Endothelial cell of umbilical vein (primary cell): ENCODE measurements at regions not wholly inside any gene's neighbourhood (a gene's known extent, or its start where the extent isn't known, plus 50 kb on each side); places are given as distances from the start of the nearest gene placed in this dataset.

ENCODE experiments used
- BruUV-seq: library from RNA; stranded (reverse); fragments of 400-500 nt; replicated peaks from 2 replicates; lab custom pipeline; 2021; lab: Mats Ljungman, UMichigan
- CTCF ChIA-PET: fragments of 300-600, 350-600 bp; sonication (Branson Sonifier 250); formaldehyde crosslinking; loops from one replicate; lab custom pipeline; 2021; ENCODE audit warnings: antibody characterized with exemption, inconsistent platforms; lab: Charles Lee
- POLR2A ChIA-PET: fragments of 300-600, 350-600 bp; sonication (Branson Sonifier 250); formaldehyde crosslinking; loops from one replicate; lab custom pipeline; 2021; ENCODE audit warnings: antibody characterized with exemption, inconsistent platforms; lab: Charles Lee
- DNase-seq: peaks from one replicate; pipeline ENCODE4 v3.0.0-alpha.2; 2011; ENCODE audit warnings: low read depth, low spot score
- FAIRE-seq: peaks from 2 replicates; lab custom pipeline; 2011; peaks lifted over from hg19 to GRCh38; lab: Jason Lieb, UNC
- H2AFZ ChIP-seq: 2 replicates; pipeline ENCODE4 v1.6.0; 2012; ENCODE audit warnings: low read depth, low read length, control low read depth, inconsistent platforms
- H3K27ac ChIP-seq: 2 replicates; pipeline ENCODE4 v1.5.1; 2011; ENCODE audit warnings: low read depth, mild to moderate bottlenecking, control low read depth, low read length, moderate library complexity; ENCODE audit not compliant: insufficient read depth
- H3K27me3 ChIP-seq, 2 experiments: 2 replicates each; pipeline versions ENCODE4 v1.6.0 to v1.6.1; 2011; ENCODE audit warnings: low read length in 2 of 2, mixed read lengths in 1 of 2; ENCODE audit not compliant: control insufficient read depth in 2 of 2, insufficient read depth in 2 of 2
- H3K36me3 ChIP-seq, 2 experiments: 2 replicates in 1 of 2; 3 replicates in 1 of 2; pipeline ENCODE4 v1.5.1; 2011; ENCODE audit warnings: low read length in 2 of 2, mild to moderate bottlenecking in 1 of 2, moderate library complexity in 1 of 2; ENCODE audit not compliant: control insufficient read depth in 2 of 2, insufficient read depth in 2 of 2; ENCODE audit errors: extremely low read depth in 1 of 2
- H3K4me1 ChIP-seq: 3 replicates; pipeline ENCODE4 v1.5.1; 2011; ENCODE audit warnings: mild to moderate bottlenecking, low read length; ENCODE audit not compliant: control insufficient read depth, insufficient read depth; ENCODE audit errors: extremely low read depth
- H3K4me2 ChIP-seq: 2 replicates; pipeline ENCODE4 v1.6.1; 2011; ENCODE audit warnings: low read length, control low read depth, mixed read lengths; ENCODE audit not compliant: insufficient read depth
- H3K4me3 ChIP-seq, 3 experiments: fragments of 200-600 bp in 1 of 3; sonication (generic), shearing (Covaris generic) in 1 of 3; replicated peaks in 1 of 3; 2 replicates each; pipeline ENCODE4 v1.5.1; 2011 to 2016; ENCODE audit warnings: control low read depth in 3 of 3, low read length in 3 of 3, mild to moderate bottlenecking in 2 of 3, inconsistent platforms in 1 of 3, low read depth in 1 of 3, moderate library complexity in 1 of 3; ENCODE audit not compliant: insufficient read depth in 1 of 3
- H3K79me2 ChIP-seq: 2 replicates; pipeline ENCODE4 v1.6.0; 2012; ENCODE audit warnings: low read length, inconsistent platforms; ENCODE audit not compliant: control insufficient read depth, insufficient read depth
- H3K9ac ChIP-seq: replicated peaks from 2 replicates; pipeline ENCODE3; 2011; ENCODE audit warnings: low read length, control low read depth; ENCODE audit not compliant: insufficient read depth; ENCODE audit errors: extremely low read depth
- H3K9me1 ChIP-seq: replicated peaks from 3 replicates; pipeline ENCODE4 v1.6.0; 2011; ENCODE audit warnings: mild to moderate bottlenecking, low read length; ENCODE audit not compliant: control insufficient read depth, insufficient read depth; ENCODE audit errors: extremely low read depth
- H3K9me3 ChIP-seq: replicated peaks from 2 replicates; pipeline ENCODE4 v1.5.1; 2012; ENCODE audit warnings: low read length, inconsistent platforms; ENCODE audit not compliant: control insufficient read depth, insufficient read depth
- H4K20me1 ChIP-seq: replicated peaks from 2 replicates; pipeline ENCODE3; 2011; ENCODE audit warnings: mild to moderate bottlenecking, low read length; ENCODE audit not compliant: control insufficient read depth, insufficient read depth; ENCODE audit errors: extremely low read depth
- EZH2 ChIP-seq: IDR thresholded peaks from 2 replicates; pipeline ENCODE4 v1.6.1; 2012; ENCODE audit warnings: borderline replicate concordance, low read depth, mild to moderate bottlenecking, moderate library complexity, low read length, inconsistent platforms; ENCODE audit not compliant: severe bottlenecking
- FOS ChIP-seq: IDR thresholded peaks from 2 replicates; pipeline ENCODE4 v1.6.1; 2011; ENCODE audit warnings: mild to moderate bottlenecking, low read length, moderate library complexity, borderline replicate concordance; ENCODE audit not compliant: insufficient read depth
- GATA2 ChIP-seq: IDR thresholded peaks from 2 replicates; pipeline ENCODE4 v1.7.0; 2011; ENCODE audit warnings: low read depth, mild to moderate bottlenecking, moderate library complexity, mixed read lengths, low read length; ENCODE audit not compliant: insufficient read length, insufficient read depth
- MYC ChIP-seq: IDR thresholded peaks from one replicate; pipeline ENCODE4 v1.6.1; 2011; ENCODE audit warnings: mild to moderate bottlenecking, low read depth, low read length
- POLR2AphosphoS5 ChIP-seq: IDR thresholded peaks from 2 replicates; pipeline ENCODE4 v1.6.1; 2012; ENCODE audit warnings: low read depth, mild to moderate bottlenecking, control low read depth, low read length, moderate library complexity; ENCODE audit not compliant: insufficient read depth
- dilution Hi-C: fragments of 300-500 bp; cut with MboI; formaldehyde crosslinking; loops from one replicate; pipeline ENCODE4 v1.15.0; 2019; ENCODE audit warnings: low sequenced_read_pairs; ENCODE audit not compliant: extremely low pct_ligation_motif_present
- intact Hi-C: fragments of 100-400 bp; cut with micrococcal nuclease; formaldehyde crosslinking; loops from one replicate; pipeline ENCODE4 v1.10.0; 2022
- TF ChIP-seq, protein P1 (sequence below), 2 donors: IDR thresholded peaks; 1 replicate in 1 of 2; 2 replicates in 1 of 2; pipeline ENCODE4 v1.5.1; 2011; ENCODE audit warnings: low read length in 2 of 2, mild to moderate bottlenecking in 2 of 2, moderate library complexity in 2 of 2, control low read depth in 1 of 2, inconsistent platforms in 1 of 2, low read depth in 1 of 2; ENCODE audit not compliant: insufficient read depth in 1 of 2; ENCODE audit errors: extremely low read depth in 1 of 2

DNA sequence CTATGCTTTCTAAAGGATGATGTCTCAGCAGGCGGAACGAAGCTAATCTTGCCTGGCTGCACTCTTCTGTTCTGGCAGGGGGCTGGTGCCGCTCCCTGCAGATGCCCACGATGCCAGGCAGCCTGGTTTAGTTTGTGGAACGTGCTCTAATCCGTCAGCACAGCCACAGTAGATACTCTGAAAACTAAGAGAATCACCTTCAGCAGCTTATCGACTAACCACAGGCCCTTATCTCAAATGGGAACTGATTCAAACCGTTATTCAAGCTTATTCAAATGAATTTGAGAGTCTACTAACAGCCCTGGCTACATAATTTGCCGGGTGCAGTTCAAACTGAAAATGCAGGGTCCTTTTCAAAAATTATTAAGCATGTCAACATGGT, 246.6 kb upstream of the ANKRD55 start:
- Histone ChIP-seq H3K27me3 (no peaks in the 10 kb centered on the region), H3K4me1 (peaks cover 12% of the 10 kb centered on the region), H3K79me2 (no peaks in the 10 kb centered on the region), H3K27ac (no peak overlapping the region), H3K4me2 (no peak overlapping the region), H4K20me1 (no peaks in the 10 kb centered on the region), H3K9me3 (no peaks in the 10 kb centered on the region), H3K9ac (no peak overlapping the region), H2AFZ (peak overlapping the region; percentile 12), H3K36me3 (no peaks in the 10 kb centered on the region), H3K9me1 (no peaks in the 10 kb centered on the region), H3K4me3 (no peak overlapping the region)
- intact Hi-C loops (loop anchor here (2.0 kb wide), 2 partner anchors 201 to 335 kb away; partner anchors contain the start of gene MAP3K1), dilution Hi-C loops (no loop called here)
- FAIRE-seq: no peak
- peak; percentile 19 for DNase-seq
- CTCF ChIA-PET: interaction anchor here (1.0 to 1.7 kb wide), 3 partner anchors 22 to 358 kb away, joined by 3 to 4 read pairs (median 3); no protein-coding TSS in a partner anchor
- no TSS peak for BruUV-seq
- POLR2A ChIA-PET: no interaction called here
- no peak for TF ChIP-seq EZH2
- no peak for TF ChIP-seq FOS
- TF ChIP-seq MYC: no peak
- TF ChIP-seq POLR2AphosphoS5: no peak
- TF ChIP-seq GATA2: no peak
- TF ChIP-seq, protein P1, sequence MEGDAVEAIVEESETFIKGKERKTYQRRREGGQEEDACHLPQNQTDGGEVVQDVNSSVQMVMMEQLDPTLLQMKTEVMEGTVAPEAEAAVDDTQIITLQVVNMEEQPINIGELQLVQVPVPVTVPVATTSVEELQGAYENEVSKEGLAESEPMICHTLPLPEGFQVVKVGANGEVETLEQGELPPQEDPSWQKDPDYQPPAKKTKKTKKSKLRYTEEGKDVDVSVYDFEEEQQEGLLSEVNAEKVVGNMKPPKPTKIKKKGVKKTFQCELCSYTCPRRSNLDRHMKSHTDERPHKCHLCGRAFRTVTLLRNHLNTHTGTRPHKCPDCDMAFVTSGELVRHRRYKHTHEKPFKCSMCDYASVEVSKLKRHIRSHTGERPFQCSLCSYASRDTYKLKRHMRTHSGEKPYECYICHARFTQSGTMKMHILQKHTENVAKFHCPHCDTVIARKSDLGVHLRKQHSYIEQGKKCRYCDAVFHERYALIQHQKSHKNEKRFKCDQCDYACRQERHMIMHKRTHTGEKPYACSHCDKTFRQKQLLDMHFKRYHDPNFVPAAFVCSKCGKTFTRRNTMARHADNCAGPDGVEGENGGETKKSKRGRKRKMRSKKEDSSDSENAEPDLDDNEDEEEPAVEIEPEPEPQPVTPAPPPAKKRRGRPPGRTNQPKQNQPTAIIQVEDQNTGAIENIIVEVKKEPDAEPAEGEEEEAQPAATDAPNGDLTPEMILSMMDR (IDR thresholded peaks at IDR 0.05; ENCODE audit: extremely low read depth in 1 of 2, insufficient read depth in 1 of 2, low read depth in 1 of 2, low read length in 2 of 2): no peak
